Kidney (tissue), 13 donors: ENCODE measurements at regions not wholly inside any gene's neighbourhood (a gene's known extent, or its start where the extent isn't known, plus 50 kb on each side); places are given as distances from the start of the nearest gene placed in this dataset.
"Not testable (repeated sequence)": the region's sequence is repeated elsewhere in the genome, so short reads cannot be mapped to it uniquely, and the experiment has no call there.

Experiments used
- DNase-seq, 5 donors: peaks; one replicate each; pipeline ENCODE4 v3.0.0-alpha.2; 2013 to 2020
- FAIRE-seq: peaks from 2 replicates; lab custom pipeline; 2012; peaks lifted over from hg19 to GRCh38; lab: Jason Lieb, UNC
- H3K27ac ChIP-seq, 2 donors: one replicate each; pipeline ENCODE4 v1.7.0; 2013; ENCODE audit warnings: low read depth in 2 of 2, low read length in 2 of 2, inconsistent platforms in 1 of 2
- H3K27me3 ChIP-seq: one replicate; pipeline ENCODE4 v1.7.1; 2013; ENCODE audit warnings: low read length, inconsistent platforms; ENCODE audit not compliant: control insufficient read depth, insufficient read depth
- H3K36me3 ChIP-seq, 3 donors: one replicate each; pipeline versions ENCODE4 v1.7.0 to v1.7.1; 2013; ENCODE audit warnings: low read length in 3 of 3, control low read depth in 1 of 3, inconsistent platforms in 1 of 3; ENCODE audit not compliant: insufficient read depth in 3 of 3, control insufficient read depth in 2 of 3
- H3K4me1 ChIP-seq, 3 donors: one replicate each; pipeline versions ENCODE4 v1.7.0 to v1.7.1; 2013; ENCODE audit warnings: low read length in 3 of 3, inconsistent platforms in 1 of 3, low read depth in 1 of 3; ENCODE audit not compliant: control insufficient read depth in 2 of 3, insufficient read depth in 2 of 3
- H3K4me3 ChIP-seq, 3 donors: one replicate each; pipeline versions ENCODE4 v1.7.0 to v1.8.1; 2013; ENCODE audit warnings: low read length in 3 of 3, control low read depth in 1 of 3, inconsistent platforms in 1 of 3
- H3K9ac ChIP-seq, 3 donors: one replicate each; pipeline versions ENCODE4 v1.7.0 to v1.7.1; 2013; ENCODE audit warnings: low read length in 3 of 3, control low read depth in 1 of 3, inconsistent platforms in 1 of 3
- H3K9me3 ChIP-seq, 3 donors: one replicate each; pipeline versions ENCODE4 v1.7.0 to v1.7.1; 2013; ENCODE audit warnings: low read length in 3 of 3, control low read depth in 1 of 3, inconsistent platforms in 1 of 3; ENCODE audit not compliant: control insufficient read depth in 2 of 3, insufficient read depth in 1 of 3
- intact Hi-C: fragments of 100-400 bp; cut with DNase I; formaldehyde crosslinking; loops from one replicate; pipeline ENCODE4 v1.11.1; 2022
- TF ChIP-seq, protein P1 (sequence below): IDR thresholded peaks from 3 replicates; pipeline ENCODE4 v1.5.1; 2012; ENCODE audit warnings: mild to moderate bottlenecking, moderate library complexity, borderline replicate concordance; ENCODE audit not compliant: insufficient read depth; ENCODE audit errors: extremely low read depth
- donor health status: control.
- donor health status: control.
- donor health status: control.
- donor health status: control.
- donor health status: control.
- donor health status: DM: yes; HTN: yes; CAD: no.
- donor health status: Normal renal cell carcinoma (clear cell type).

- Histone ChIP-seq H3K27ac (no peak overlapping the region), H3K9ac (no peak overlapping the region), H3K9me3 (no peaks in the 10 kb centered on the region), H3K4me3 (no peak overlapping the region), H3K4me1 (no peaks in the 10 kb centered on the region), H3K27me3 (no peaks in the 10 kb centered on the region), H3K36me3 (no peaks in the 10 kb centered on the region)
- TF ChIP-seq, protein P1, sequence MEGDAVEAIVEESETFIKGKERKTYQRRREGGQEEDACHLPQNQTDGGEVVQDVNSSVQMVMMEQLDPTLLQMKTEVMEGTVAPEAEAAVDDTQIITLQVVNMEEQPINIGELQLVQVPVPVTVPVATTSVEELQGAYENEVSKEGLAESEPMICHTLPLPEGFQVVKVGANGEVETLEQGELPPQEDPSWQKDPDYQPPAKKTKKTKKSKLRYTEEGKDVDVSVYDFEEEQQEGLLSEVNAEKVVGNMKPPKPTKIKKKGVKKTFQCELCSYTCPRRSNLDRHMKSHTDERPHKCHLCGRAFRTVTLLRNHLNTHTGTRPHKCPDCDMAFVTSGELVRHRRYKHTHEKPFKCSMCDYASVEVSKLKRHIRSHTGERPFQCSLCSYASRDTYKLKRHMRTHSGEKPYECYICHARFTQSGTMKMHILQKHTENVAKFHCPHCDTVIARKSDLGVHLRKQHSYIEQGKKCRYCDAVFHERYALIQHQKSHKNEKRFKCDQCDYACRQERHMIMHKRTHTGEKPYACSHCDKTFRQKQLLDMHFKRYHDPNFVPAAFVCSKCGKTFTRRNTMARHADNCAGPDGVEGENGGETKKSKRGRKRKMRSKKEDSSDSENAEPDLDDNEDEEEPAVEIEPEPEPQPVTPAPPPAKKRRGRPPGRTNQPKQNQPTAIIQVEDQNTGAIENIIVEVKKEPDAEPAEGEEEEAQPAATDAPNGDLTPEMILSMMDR: no peak
- intact Hi-C loops: no loop called here
- DNase-seq (no peak), FAIRE-seq (no peak)
Measured at GRCh38 chr3:87541723-87542122, 265.3 kb upstream of the POU1F1 start.

DNA sequence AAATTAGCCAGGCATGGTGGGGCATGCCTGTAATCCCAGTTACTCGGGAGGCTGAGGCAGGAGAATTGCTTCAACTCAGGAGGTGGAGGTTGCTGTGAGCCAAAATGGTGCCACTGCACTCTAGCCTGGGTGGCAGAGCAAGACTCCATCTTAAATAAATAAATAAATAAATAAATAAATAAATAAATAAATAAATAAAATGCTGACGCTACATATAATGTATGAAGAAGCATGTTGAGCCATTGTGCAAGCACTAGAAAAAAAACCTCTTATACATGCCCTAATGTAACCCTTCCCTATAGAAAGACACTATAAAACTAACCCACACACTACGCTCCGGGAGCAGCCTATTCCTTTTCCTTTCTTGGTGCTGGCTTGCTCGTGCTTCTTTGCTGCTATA lies 262.3 kb upstream of the POU1F1 start:
- DNase-seq, H3K27me3 ChIP-seq, intact Hi-C loops, H3K36me3 ChIP-seq, H3K27ac ChIP-seq, FAIRE-seq, H3K4me1 ChIP-seq, H3K4me3 ChIP-seq, H3K9me3 ChIP-seq, H3K9ac ChIP-seq: not testable (repeated sequence)

DNA sequence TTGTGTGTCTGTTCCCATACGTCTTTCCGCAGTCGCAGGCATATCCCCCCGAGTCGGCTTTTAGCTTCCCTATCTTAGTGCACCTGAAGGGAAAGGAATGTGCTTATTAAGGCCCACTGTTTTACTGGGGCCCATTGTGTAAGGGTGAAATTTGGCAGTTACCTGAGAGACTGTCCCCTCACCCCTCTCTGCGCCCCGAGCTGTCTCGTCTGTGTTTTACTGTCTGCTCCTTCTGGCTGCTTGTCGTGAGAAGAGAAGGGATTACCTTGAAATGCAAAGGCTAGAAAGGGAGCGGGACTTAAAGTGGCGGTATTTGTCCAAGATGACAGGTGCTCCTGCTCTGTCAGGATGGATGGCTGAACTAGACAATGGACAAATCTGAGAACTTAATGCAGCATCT lies 233.0 kb upstream of the POU1F1 start:
- intact Hi-C loops: no loop called here
- Histone ChIP-seq H3K27ac (no peak overlapping the region), H3K27me3 (no peaks in the 10 kb centered on the region), H3K4me3 (no peak overlapping the region), H3K9me3 (no peaks in the 10 kb centered on the region), H3K36me3 (no peaks in the 10 kb centered on the region), H3K4me1 (no peaks in the 10 kb centered on the region), H3K9ac (no peak overlapping the region)
- DNase-seq: no peak
- no peak for FAIRE-seq
- TF ChIP-seq, protein P1: no peak

GRCh38 chr3:87508921-87509320 lies 232.5 kb upstream of the POU1F1 start:
- H3K4me3 ChIP-seq: no peak overlapping the region
- no peaks in the 10 kb centered on the region for H3K9me3 ChIP-seq
- no peak for FAIRE-seq
- no peak overlapping the region for H3K9ac ChIP-seq
- H3K36me3 ChIP-seq: no peaks in the 10 kb centered on the region
- H3K27me3 ChIP-seq: no peaks in the 10 kb centered on the region
- no peak overlapping the region for H3K27ac ChIP-seq
- TF ChIP-seq, protein P1: no peak
- DNase-seq: no peak
- no peaks in the 10 kb centered on the region for H3K4me1 ChIP-seq
- intact Hi-C loops: no loop called here
